A549 (cell line): ENCODE measurements at regions not wholly inside any gene's neighbourhood (a gene's known extent, or its start where the extent isn't known, plus 50 kb on each side); places are given as distances from the start of the nearest gene placed in this dataset.
"Not testable (repeated sequence)": the region's sequence is repeated elsewhere in the genome, so short reads cannot be mapped to it uniquely, and the experiment has no call there.

Experiments used
- ATAC-seq, 2 experiments: fragments of 200-7000 bp in 1 of 2; fragments of >200 bp in 1 of 2; cut with Nextera tagmentation in 1 of 2; cut with Tn5 transposase in 1 of 2; 3 replicates each; pipeline versions ENCODE4 v1.8.0 to v1.9.1; 2018 to 2020; ENCODE audit warnings: mild to moderate bottlenecking in 1 of 2, moderate library complexity in 1 of 2
- CTCF ChIA-PET: fragments of 300-600 bp; sonication (Branson Sonifier 250); formaldehyde crosslinking; extraction: SDS; loops from one replicate; lab custom pipeline; 2021; ENCODE audit warnings: antibody characterized with exemption, inconsistent platforms; lab: Yijun Ruan, JAX
- POLR2A ChIA-PET: fragments of 350-600 bp; formaldehyde crosslinking; extraction: SDS; loops from one replicate; lab custom pipeline; 2021; ENCODE audit warnings: antibody characterized with exemption, inconsistent platforms; lab: Yijun Ruan, JAX
- DNase-seq, 2 experiments: peaks; one replicate each; pipeline versions ENCODE4 v3.0.0 to v3.0.0-alpha.2; 2011 to 2016; ENCODE audit warnings: low read depth in 1 of 2, low spot score in 1 of 2
- FAIRE-seq: peaks from 2 replicates; lab custom pipeline; 2011; peaks lifted over from hg19 to GRCh38; lab: Jason Lieb, UNC
- H3K27ac ChIP-seq, 2 experiments: fragments of >200 bp; sonication (Bioruptor Twin); formaldehyde crosslinking; 3 replicates each; pipeline ENCODE4 v1.5.1; 2016 to 2017
- H3K4me1 ChIP-seq: fragments of >200 bp; sonication (Bioruptor Twin); formaldehyde crosslinking; 3 replicates; pipeline ENCODE4 v1.6.1; 2016
- H3K4me2 ChIP-seq: fragments of >200 bp; sonication (Bioruptor Twin); formaldehyde crosslinking; 3 replicates; pipeline ENCODE4 v1.6.1; 2016
- H3K4me3 ChIP-seq: fragments of >200 bp; sonication (Bioruptor Twin); formaldehyde crosslinking; 3 replicates; pipeline ENCODE4 v1.5.1; 2016
- H3K9me3 ChIP-seq: fragments of >200 bp; sonication (Bioruptor Twin); formaldehyde crosslinking; 3 replicates; pipeline ENCODE4 v1.6.1; 2016
- BHLHE40 ChIP-seq: IDR thresholded peaks from 2 replicates; pipeline ENCODE4 v1.6.1; 2012; ENCODE audit warnings: low read depth, low read length, inconsistent platforms
- CBX2 ChIP-seq: fragments of 200-600 bp; sonication (generic); IDR thresholded peaks from 2 replicates; pipeline ENCODE4 v1.6.1; 2016; ENCODE audit warnings: low read depth, mild to moderate bottlenecking, borderline replicate concordance
- CBX8 ChIP-seq: fragments of 200-600 bp; sonication (generic); IDR thresholded peaks from 2 replicates; pipeline ENCODE4 v1.6.1; 2016
- CEBPB ChIP-seq, 2 experiments: fragments of >200 bp in 1 of 2; sonication (Bioruptor Twin) in 1 of 2; formaldehyde crosslinking in 1 of 2; IDR thresholded peaks; 2 replicates each; pipeline ENCODE4 v1.6.1; 2012 to 2016
- EHMT2 ChIP-seq: fragments of 200-600 bp; sonication (generic); IDR thresholded peaks from 2 replicates; pipeline ENCODE4 v1.6.1; 2016; ENCODE audit warnings: antibody characterized with exemption, low read depth, mild to moderate bottlenecking, moderate library complexity
- EP300 ChIP-seq, 2 experiments: fragments of >200 bp; sonication (Bioruptor Twin); formaldehyde crosslinking; IDR thresholded peaks; 2 replicates in 1 of 2; 3 replicates in 1 of 2; pipeline ENCODE4 v1.6.1; 2016 to 2017
- FOSL2 ChIP-seq, 2 experiments: fragments of 450-650 bp in 1 of 2; fragments of >200 bp in 1 of 2; sonication (Bioruptor Twin) in 1 of 2; formaldehyde crosslinking; IDR thresholded peaks; 2 replicates each; pipeline versions ENCODE4 v1.5.0 to v1.6.1; 2016 to 2020; ENCODE audit warnings: mild to moderate bottlenecking in 1 of 2, moderate library complexity in 1 of 2
- HDAC2 ChIP-seq: fragments of 200-600 bp; sonication (generic); IDR thresholded peaks from 2 replicates; pipeline ENCODE4 v1.6.1; 2016
- HEYL ChIP-seq: fragments of 250-450 bp; sonication (Bioruptor Pico); IDR thresholded peaks from 2 replicates; pipeline ENCODE4 v1.8.0; 2021; ENCODE audit warnings: mild to moderate bottlenecking, moderate library complexity
- JUN ChIP-seq, 2 experiments: fragments of >200 bp; sonication (Bioruptor Twin); formaldehyde crosslinking; IDR thresholded peaks; 2 replicates in 1 of 2; 3 replicates in 1 of 2; pipeline ENCODE4 v1.6.1; 2016 to 2017
- JUNB ChIP-seq: fragments of >200 bp; sonication (Bioruptor Twin); formaldehyde crosslinking; IDR thresholded peaks from 2 replicates; pipeline ENCODE4 v1.6.1; 2016
- NR3C1 ChIP-seq: fragments of >200 bp; sonication (Bioruptor Twin); formaldehyde crosslinking; IDR thresholded peaks from 3 replicates; pipeline ENCODE4 v1.6.1; 2017
- POLR2A ChIP-seq: IDR thresholded peaks from 2 replicates; pipeline ENCODE4 v1.6.1; 2012; ENCODE audit warnings: mild to moderate bottlenecking, low read length
- RNF2 ChIP-seq: fragments of 200-600 bp; sonication (generic); IDR thresholded peaks from 2 replicates; pipeline ENCODE4 v1.6.1; 2016; ENCODE audit warnings: low read depth, mild to moderate bottlenecking, antibody characterized with exemption, moderate library complexity, borderline replicate concordance
- TP53 ChIP-seq: fragments of 250-450 bp; sonication (Bioruptor Pico); IDR thresholded peaks from 2 replicates; pipeline ENCODE4 v1.5.0; 2021; ENCODE audit warnings: mild to moderate bottlenecking, moderate library complexity
- ZFP36 ChIP-seq: fragments of 450-650 bp; IDR thresholded peaks from 2 replicates; pipeline ENCODE4 v1.6.1; 2014; ENCODE audit warnings: borderline replicate concordance; ENCODE audit not compliant: partially characterized antibody
- ZNF302 ChIP-seq: fragments of 250-450 bp; sonication (Bioruptor Pico); IDR thresholded peaks from 2 replicates; pipeline ENCODE4 v1.9.0; 2021; ENCODE audit warnings: inconsistent platforms, mild to moderate bottlenecking, moderate library complexity
- WGBS: methylation state at CpG from one replicate; pipeline ENCODE4 v1.1.6; 2017; ENCODE audit errors: missing lambda C conversion rate; 5-methylcytosine and 5-hydroxymethylcytosine counted together
- TF ChIP-seq, protein P1 (sequence below): fragments of >200 bp; sonication (Bioruptor Twin); formaldehyde crosslinking; IDR thresholded peaks from 2 replicates; pipeline ENCODE4 v1.6.1; 2016
- TF ChIP-seq, protein P2 (sequence below): fragments of 250-450 bp; sonication (Bioruptor Pico); IDR thresholded peaks from 2 replicates; pipeline ENCODE4 v1.5.0; 2021; ENCODE audit warnings: mild to moderate bottlenecking, moderate library complexity, borderline replicate concordance
- TF ChIP-seq, protein P3 (sequence below): fragments of 200-600 bp; sonication (generic); IDR thresholded peaks from 2 replicates; pipeline ENCODE4 v1.6.1; 2016; ENCODE audit warnings: antibody characterized with exemption, mild to moderate bottlenecking, moderate library complexity

DNA sequence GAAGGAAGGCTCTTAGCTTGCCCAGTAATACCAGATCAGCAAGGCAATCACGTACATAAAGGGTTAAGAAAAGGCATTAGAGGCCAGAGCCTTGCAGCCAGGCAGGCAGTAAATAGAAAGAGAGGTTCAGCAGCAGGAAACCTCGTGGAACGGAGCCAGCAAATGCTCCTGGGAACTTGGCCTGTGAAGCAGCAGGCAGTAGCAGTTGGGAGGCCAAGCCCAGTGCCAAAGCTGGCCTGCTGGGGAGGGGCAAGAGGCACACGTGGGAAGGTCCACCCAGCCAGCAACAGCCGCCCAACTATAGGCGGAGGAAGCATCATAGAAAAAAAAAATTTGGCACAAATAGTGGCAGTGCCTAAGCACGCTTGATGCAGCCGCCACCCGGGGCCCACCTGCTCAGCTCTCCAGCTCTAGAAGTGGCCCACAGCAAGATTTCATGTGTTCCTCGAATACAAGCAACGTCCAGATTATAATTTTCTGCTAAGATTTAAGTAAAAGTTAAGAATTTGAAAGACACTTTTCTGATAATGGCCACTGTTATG, 2339.5 kb downstream of the TP53TG3F start:
- Histone ChIP-seq H3K4me1 (no peaks in the 10 kb centered on the region), H3K9me3 (no peaks in the 10 kb centered on the region), H3K4me3 (no peak overlapping the region), H3K27ac (no peak overlapping the region), H3K4me2 (no peak overlapping the region)
- no peak for ATAC-seq
- peak in 1 of 2 experiments; percentile 5 for DNase-seq
- no peak for FAIRE-seq
- 9% methylated on average over 11 of the region's 11 CpGs for WGBS
- POLR2A ChIA-PET = no interaction called here
- no peak for TF ChIP-seq JUNB
- CTCF ChIA-PET = no interaction called here

DNA sequence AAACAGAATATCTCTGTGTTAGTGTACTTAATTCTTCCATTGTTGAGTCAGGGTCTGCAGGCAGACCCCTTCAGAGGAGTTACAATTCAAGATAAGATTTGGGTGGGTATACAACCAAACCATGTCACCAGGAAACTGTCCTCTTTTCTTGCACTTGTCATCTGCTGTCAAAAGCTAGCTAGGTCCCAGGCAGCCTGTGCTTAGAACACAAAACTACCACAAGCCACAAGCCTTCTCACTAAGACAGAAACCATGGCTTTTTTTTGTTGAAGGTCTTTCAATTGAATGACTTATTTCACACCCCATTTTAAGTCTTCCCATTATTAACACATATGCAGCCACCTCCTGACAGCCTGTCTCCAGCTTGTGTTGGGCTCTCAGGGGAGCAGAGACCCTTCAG, 2345.1 kb downstream of the TP53TG3F start:
- ATAC-seq, H3K4me1 ChIP-seq, H3K4me2 ChIP-seq, POLR2A ChIA-PET, H3K27ac ChIP-seq, CTCF ChIA-PET, H3K9me3 ChIP-seq, FAIRE-seq, DNase-seq, H3K4me3 ChIP-seq: not testable (repeated sequence)

DNA sequence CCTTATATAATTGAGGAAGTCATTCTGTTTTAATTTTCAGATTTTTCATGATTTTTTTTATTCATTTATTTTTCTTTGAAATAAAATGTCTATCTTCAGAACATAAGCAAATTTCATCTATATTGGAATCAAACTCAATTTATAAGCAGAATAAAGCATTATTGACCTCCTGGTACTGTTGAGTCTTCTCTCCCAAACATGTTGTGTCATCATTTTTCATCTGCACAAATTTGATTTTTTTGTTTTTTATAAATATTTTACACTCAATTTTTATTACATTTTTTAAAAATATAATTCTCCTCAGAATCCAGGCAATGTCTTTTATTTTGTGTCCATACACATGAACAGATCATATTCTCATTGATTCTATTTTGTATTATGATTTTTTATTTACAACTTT, 2363.9 kb downstream of the TP53TG3F start:
- no peak for FAIRE-seq
- H3K9me3 ChIP-seq = no peaks in the 10 kb centered on the region; the same call in 2 of the 3 replicates
- no peak overlapping the region for H3K4me3 ChIP-seq
- H3K4me1 ChIP-seq = no peaks in the 10 kb centered on the region
- no peak for ATAC-seq
- H3K4me2 ChIP-seq = no peak overlapping the region
- POLR2A ChIA-PET = no interaction called here
- TF ChIP-seq EHMT2 (no peak), POLR2A (no peak), JUN (IDR thresholded peaks at IDR 0.05) (no peak), CBX2 (no peak), NR3C1 (no peak), RNF2 (no peak), EP300 (IDR thresholded peaks at IDR 0.05) (no peak), BHLHE40 (no peak), CEBPB (IDR thresholded peaks at IDR 0.05) (no peak), CBX8 (no peak), HDAC2 (no peak), TP53 (CRISPR knock-in tag) (no peak), ZNF302 (CRISPR knock-in tag) (no peak), FOSL2 (IDR thresholded peaks at IDR 0.05) (no peak), FOSL2 (CRISPR knock-in tag; IDR thresholded peaks at IDR 0.05) (no peak), HEYL (CRISPR knock-in tag) (no peak), ZFP36 (no peak)
- TF ChIP-seq, protein P1, sequence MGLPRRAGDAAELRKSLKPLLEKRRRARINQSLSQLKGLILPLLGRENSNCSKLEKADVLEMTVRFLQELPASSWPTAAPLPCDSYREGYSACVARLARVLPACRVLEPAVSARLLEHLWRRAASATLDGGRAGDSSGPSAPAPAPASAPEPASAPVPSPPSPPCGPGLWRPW = no peak
- TF ChIP-seq, protein P2, sequence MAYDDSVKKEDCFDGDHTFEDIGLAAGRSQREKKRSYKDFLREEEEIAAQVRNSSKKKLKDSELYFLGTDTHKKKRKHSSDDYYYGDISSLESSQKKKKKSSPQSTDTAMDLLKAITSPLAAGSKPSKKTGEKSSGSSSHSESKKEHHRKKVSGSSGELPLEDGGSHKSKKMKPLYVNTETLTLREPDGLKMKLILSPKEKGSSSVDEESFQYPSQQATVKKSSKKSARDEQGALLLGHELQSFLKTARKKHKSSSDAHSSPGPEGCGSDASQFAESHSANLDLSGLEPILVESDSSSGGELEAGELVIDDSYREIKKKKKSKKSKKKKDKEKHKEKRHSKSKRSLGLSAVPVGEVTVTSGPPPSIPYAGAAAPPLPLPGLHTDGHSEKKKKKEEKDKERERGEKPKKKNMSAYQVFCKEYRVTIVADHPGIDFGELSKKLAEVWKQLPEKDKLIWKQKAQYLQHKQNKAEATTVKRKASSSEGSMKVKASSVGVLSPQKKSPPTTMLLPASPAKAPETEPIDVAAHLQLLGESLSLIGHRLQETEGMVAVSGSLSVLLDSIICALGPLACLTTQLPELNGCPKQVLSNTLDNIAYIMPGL (CRISPR knock-in tag) = no peak
- TF ChIP-seq, protein P3, sequence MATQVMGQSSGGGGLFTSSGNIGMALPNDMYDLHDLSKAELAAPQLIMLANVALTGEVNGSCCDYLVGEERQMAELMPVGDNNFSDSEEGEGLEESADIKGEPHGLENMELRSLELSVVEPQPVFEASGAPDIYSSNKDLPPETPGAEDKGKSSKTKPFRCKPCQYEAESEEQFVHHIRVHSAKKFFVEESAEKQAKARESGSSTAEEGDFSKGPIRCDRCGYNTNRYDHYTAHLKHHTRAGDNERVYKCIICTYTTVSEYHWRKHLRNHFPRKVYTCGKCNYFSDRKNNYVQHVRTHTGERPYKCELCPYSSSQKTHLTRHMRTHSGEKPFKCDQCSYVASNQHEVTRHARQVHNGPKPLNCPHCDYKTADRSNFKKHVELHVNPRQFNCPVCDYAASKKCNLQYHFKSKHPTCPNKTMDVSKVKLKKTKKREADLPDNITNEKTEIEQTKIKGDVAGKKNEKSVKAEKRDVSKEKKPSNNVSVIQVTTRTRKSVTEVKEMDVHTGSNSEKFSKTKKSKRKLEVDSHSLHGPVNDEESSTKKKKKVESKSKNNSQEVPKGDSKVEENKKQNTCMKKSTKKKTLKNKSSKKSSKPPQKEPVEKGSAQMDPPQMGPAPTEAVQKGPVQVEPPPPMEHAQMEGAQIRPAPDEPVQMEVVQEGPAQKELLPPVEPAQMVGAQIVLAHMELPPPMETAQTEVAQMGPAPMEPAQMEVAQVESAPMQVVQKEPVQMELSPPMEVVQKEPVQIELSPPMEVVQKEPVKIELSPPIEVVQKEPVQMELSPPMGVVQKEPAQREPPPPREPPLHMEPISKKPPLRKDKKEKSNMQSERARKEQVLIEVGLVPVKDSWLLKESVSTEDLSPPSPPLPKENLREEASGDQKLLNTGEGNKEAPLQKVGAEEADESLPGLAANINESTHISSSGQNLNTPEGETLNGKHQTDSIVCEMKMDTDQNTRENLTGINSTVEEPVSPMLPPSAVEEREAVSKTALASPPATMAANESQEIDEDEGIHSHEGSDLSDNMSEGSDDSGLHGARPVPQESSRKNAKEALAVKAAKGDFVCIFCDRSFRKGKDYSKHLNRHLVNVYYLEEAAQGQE = no peak
- DNase-seq = no peak
- H3K27ac ChIP-seq = no peak overlapping the region
- CTCF ChIA-PET = no interaction called here
